A549 (cell line): ENCODE measurements at regions not wholly inside any gene's neighbourhood (a gene's known extent, or its start where the extent isn't known, plus 50 kb on each side); places are given as distances from the start of the nearest gene placed in this dataset.

Source experiments
- ATAC-seq, 2 experiments: fragments of 200-7000 bp in 1 of 2; fragments of >200 bp in 1 of 2; cut with Nextera tagmentation in 1 of 2; cut with Tn5 transposase in 1 of 2; 3 replicates each; pipeline versions ENCODE4 v1.8.0 to v1.9.1; 2018 to 2020; ENCODE audit warnings: mild to moderate bottlenecking in 1 of 2, moderate library complexity in 1 of 2
- CTCF ChIA-PET: fragments of 300-600 bp; sonication (Branson Sonifier 250); formaldehyde crosslinking; extraction: SDS; loops from one replicate; lab custom pipeline; 2021; ENCODE audit warnings: antibody characterized with exemption, inconsistent platforms; lab: Yijun Ruan, JAX
- POLR2A ChIA-PET: fragments of 350-600 bp; formaldehyde crosslinking; extraction: SDS; loops from one replicate; lab custom pipeline; 2021; ENCODE audit warnings: antibody characterized with exemption, inconsistent platforms; lab: Yijun Ruan, JAX
- DNase-seq, 2 experiments: peaks; one replicate each; pipeline versions ENCODE4 v3.0.0 to v3.0.0-alpha.2; 2011 to 2016; ENCODE audit warnings: low read depth in 1 of 2, low spot score in 1 of 2
- FAIRE-seq: peaks from 2 replicates; lab custom pipeline; 2011; peaks lifted over from hg19 to GRCh38; lab: Jason Lieb, UNC
- H3K27ac ChIP-seq, 2 experiments: fragments of >200 bp; sonication (Bioruptor Twin); formaldehyde crosslinking; 3 replicates each; pipeline ENCODE4 v1.5.1; 2016 to 2017
- H3K4me1 ChIP-seq: fragments of >200 bp; sonication (Bioruptor Twin); formaldehyde crosslinking; 3 replicates; pipeline ENCODE4 v1.6.1; 2016
- H3K4me2 ChIP-seq: fragments of >200 bp; sonication (Bioruptor Twin); formaldehyde crosslinking; 3 replicates; pipeline ENCODE4 v1.6.1; 2016
- H3K4me3 ChIP-seq: fragments of >200 bp; sonication (Bioruptor Twin); formaldehyde crosslinking; 3 replicates; pipeline ENCODE4 v1.5.1; 2016
- H3K9me3 ChIP-seq: fragments of >200 bp; sonication (Bioruptor Twin); formaldehyde crosslinking; 3 replicates; pipeline ENCODE4 v1.6.1; 2016
- CBX8 ChIP-seq: fragments of 200-600 bp; sonication (generic); IDR thresholded peaks from 2 replicates; pipeline ENCODE4 v1.6.1; 2016
- CHD2 ChIP-seq: fragments of 150-350 bp; IDR thresholded peaks from 2 replicates; pipeline ENCODE4 v1.6.1; 2014; ENCODE audit warnings: low read length; ENCODE audit not compliant: partially characterized antibody
- CHD4 ChIP-seq: fragments of 200-600 bp; sonication (generic); IDR thresholded peaks from 2 replicates; pipeline ENCODE4 v1.6.1; 2016; ENCODE audit warnings: antibody characterized with exemption, mild to moderate bottlenecking, borderline replicate concordance
- EP300 ChIP-seq, 2 experiments: fragments of >200 bp; sonication (Bioruptor Twin); formaldehyde crosslinking; IDR thresholded peaks; 2 replicates in 1 of 2; 3 replicates in 1 of 2; pipeline ENCODE4 v1.6.1; 2016 to 2017
- ESRRA ChIP-seq: fragments of 150-350 bp; IDR thresholded peaks from 2 replicates; pipeline ENCODE4 v1.6.1; 2014; ENCODE audit warnings: mild to moderate bottlenecking, low read length, borderline replicate concordance
- FOSL2 ChIP-seq, 2 experiments: fragments of 450-650 bp in 1 of 2; fragments of >200 bp in 1 of 2; sonication (Bioruptor Twin) in 1 of 2; formaldehyde crosslinking; IDR thresholded peaks; 2 replicates each; pipeline versions ENCODE4 v1.5.0 to v1.6.1; 2016 to 2020; ENCODE audit warnings: mild to moderate bottlenecking in 1 of 2, moderate library complexity in 1 of 2
- FOXS1 ChIP-seq: fragments of 250-450 bp; sonication (Bioruptor Pico); IDR thresholded peaks from 2 replicates; pipeline ENCODE4 v1.5.0; 2020; ENCODE audit warnings: mild to moderate bottlenecking, moderate library complexity
- HDAC2 ChIP-seq: fragments of 200-600 bp; sonication (generic); IDR thresholded peaks from 2 replicates; pipeline ENCODE4 v1.6.1; 2016
- HES2 ChIP-seq: fragments of >200 bp; sonication (Bioruptor Twin); formaldehyde crosslinking; IDR thresholded peaks from 2 replicates; pipeline ENCODE4 v1.6.1; 2016
- HMGXB4 ChIP-seq: fragments of 250-450 bp; sonication (Bioruptor Pico); IDR thresholded peaks from 2 replicates; pipeline ENCODE4 v1.5.0; 2021; ENCODE audit warnings: mild to moderate bottlenecking, moderate library complexity, borderline replicate concordance
- HOXA7 ChIP-seq: fragments of 250-450 bp; sonication (Bioruptor Pico); IDR thresholded peaks from 2 replicates; pipeline ENCODE4 v1.5.0; 2020; ENCODE audit warnings: mild to moderate bottlenecking, moderate library complexity
- JUNB ChIP-seq: fragments of >200 bp; sonication (Bioruptor Twin); formaldehyde crosslinking; IDR thresholded peaks from 2 replicates; pipeline ENCODE4 v1.6.1; 2016
- KDM5A ChIP-seq: fragments of 200-600 bp; sonication (generic); IDR thresholded peaks from 2 replicates; pipeline ENCODE4 v1.6.1; 2016; ENCODE audit warnings: antibody characterized with exemption, mild to moderate bottlenecking
- NR3C1 ChIP-seq: fragments of >200 bp; sonication (Bioruptor Twin); formaldehyde crosslinking; IDR thresholded peaks from 3 replicates; pipeline ENCODE4 v1.6.1; 2017
- PHF8 ChIP-seq: fragments of 200-600 bp; sonication (generic); IDR thresholded peaks from 2 replicates; pipeline ENCODE4 v1.6.1; 2016; ENCODE audit warnings: low read depth, mild to moderate bottlenecking, antibody characterized with exemption, moderate library complexity, borderline replicate concordance
- RAD21 ChIP-seq, 2 experiments: fragments of >200 bp in 1 of 2; sonication (Bioruptor Twin) in 1 of 2; formaldehyde crosslinking in 1 of 2; IDR thresholded peaks in 1 of 2; conservative IDR thresholded peaks in 1 of 2; 2 replicates in 1 of 2; 3 replicates in 1 of 2; pipeline ENCODE4 v1.6.1; 2012 to 2018; ENCODE audit warnings: inconsistent platforms in 1 of 2
- RCOR1 ChIP-seq: fragments of 150-350 bp; IDR thresholded peaks from 2 replicates; pipeline ENCODE4 v1.6.1; 2014; ENCODE audit warnings: antibody characterized with exemption, low read length, low read depth
- RFX5 ChIP-seq: fragments of 450-650 bp; IDR thresholded peaks from 2 replicates; pipeline ENCODE4 v1.7.1; 2014; ENCODE audit warnings: antibody characterized with exemption, mild to moderate bottlenecking, moderate library complexity
- SMC3 ChIP-seq: fragments of >200 bp; sonication (Bioruptor Twin); formaldehyde crosslinking; IDR thresholded peaks from 3 replicates; pipeline ENCODE4 v1.6.1; 2018; ENCODE audit warnings: inconsistent platforms
- TFCP2L1 ChIP-seq: fragments of 250-450 bp; sonication (Bioruptor Pico); IDR thresholded peaks from 2 replicates; pipeline ENCODE4 v1.5.0; 2021; ENCODE audit warnings: mild to moderate bottlenecking
- ZC3H11A ChIP-seq: fragments of 450-650 bp; IDR thresholded peaks from 2 replicates; pipeline ENCODE4 v1.6.1; 2014; ENCODE audit warnings: antibody characterized with exemption, mild to moderate bottlenecking
- WGBS: methylation state at CpG from one replicate; pipeline ENCODE4 v1.1.6; 2017; ENCODE audit errors: missing lambda C conversion rate; 5-methylcytosine and 5-hydroxymethylcytosine counted together
- TF ChIP-seq, protein P1 (sequence below): IDR thresholded peaks from 2 replicates; pipeline ENCODE4 v1.6.1; 2012
- TF ChIP-seq, protein P2 (sequence below): IDR thresholded peaks from 2 replicates; pipeline ENCODE4 v1.6.1; 2012
- TF ChIP-seq, protein P3 (sequence below): fragments of 200-600 bp; sonication (generic); IDR thresholded peaks from 2 replicates; pipeline ENCODE4 v1.6.1; 2016; ENCODE audit warnings: antibody characterized with exemption, mild to moderate bottlenecking, moderate library complexity

GRCh38 chr15:63440756-63441155 lies 59.1 kb upstream of the CA12 start:
- TF ChIP-seq KDM5A (no peak), FOSL2 (IDR thresholded peaks at IDR 0.05) (no peak), FOSL2 (CRISPR knock-in tag; IDR thresholded peaks at IDR 0.05) (no peak), JUNB (no peak), PHF8 (no peak), NR3C1 (no peak), RFX5 (no peak), TFCP2L1 (no peak), HES2 (no peak), HOXA7 (no peak), RAD21 (conservative IDR thresholded peaks at IDR 0.05 in 1 of 2, IDR thresholded peaks at IDR 0.05 in 1 of 2) (no peak), CBX8 (no peak), ZC3H11A (no peak), HDAC2 (no peak), SMC3 (no peak), HMGXB4 (no peak), ESRRA (no peak), FOXS1 (CRISPR knock-in tag) (no peak), CHD2 (no peak)
- TF ChIP-seq, protein P1, sequence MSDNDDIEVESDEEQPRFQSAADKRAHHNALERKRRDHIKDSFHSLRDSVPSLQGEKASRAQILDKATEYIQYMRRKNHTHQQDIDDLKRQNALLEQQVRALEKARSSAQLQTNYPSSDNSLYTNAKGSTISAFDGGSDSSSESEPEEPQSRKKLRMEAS, result no peak
- TF ChIP-seq, protein P2, sequence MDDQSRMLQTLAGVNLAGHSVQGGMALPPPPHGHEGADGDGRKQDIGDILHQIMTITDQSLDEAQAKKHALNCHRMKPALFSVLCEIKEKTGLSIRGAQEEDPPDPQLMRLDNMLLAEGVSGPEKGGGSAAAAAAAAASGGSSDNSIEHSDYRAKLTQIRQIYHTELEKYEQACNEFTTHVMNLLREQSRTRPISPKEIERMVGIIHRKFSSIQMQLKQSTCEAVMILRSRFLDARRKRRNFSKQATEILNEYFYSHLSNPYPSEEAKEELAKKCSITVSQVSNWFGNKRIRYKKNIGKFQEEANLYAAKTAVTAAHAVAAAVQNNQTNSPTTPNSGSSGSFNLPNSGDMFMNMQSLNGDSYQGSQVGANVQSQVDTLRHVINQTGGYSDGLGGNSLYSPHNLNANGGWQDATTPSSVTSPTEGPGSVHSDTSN, result no peak
- H3K4me1 ChIP-seq, result peaks cover 12% of the 10 kb centered on the region
- H3K4me2 ChIP-seq, result no peak overlapping the region
- 61% methylated on average over 6 of the region's 6 CpGs for WGBS
- ATAC-seq, result no peak
- DNase-seq, result no peak
- CTCF ChIA-PET, result interaction anchor here (2.0 to 8.8 kb wide), 2 partner anchors 25 to 46 kb away, joined by 5 to 44 read pairs; no protein-coding TSS in a partner anchor
- H3K27ac ChIP-seq, result no peak overlapping the region
- H3K9me3 ChIP-seq, result no peaks in the 10 kb centered on the region
- H3K4me3 ChIP-seq, result no peak overlapping the region
- FAIRE-seq, result no peak
- POLR2A ChIA-PET, result no interaction called here

DNA sequence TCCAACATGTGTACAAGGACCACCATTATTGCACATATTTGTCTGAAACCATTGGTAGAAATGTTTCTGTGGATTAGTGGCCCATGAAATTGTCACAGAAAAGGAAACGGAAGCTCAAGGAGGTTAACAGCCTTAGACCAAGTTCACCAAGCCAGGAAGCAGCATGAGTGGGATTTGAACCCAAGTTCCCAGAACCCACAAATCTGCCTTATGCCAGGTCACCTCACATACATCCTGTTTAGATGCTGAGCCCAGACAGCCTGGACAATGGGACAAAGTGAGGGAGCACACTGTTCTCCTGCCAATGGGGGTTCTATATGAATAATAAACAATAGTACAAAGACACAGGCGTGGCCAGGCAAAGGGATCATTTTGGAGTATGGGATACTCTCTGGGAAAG lies 59.6 kb upstream of the CA12 start:
- ChIA-PET CTCF (interaction anchor here (0.9 to 8.8 kb wide), 8 partner anchors 10 to 626 kb away, joined by 3 to 44 read pairs (median 4); partner anchors contain the start of gene USP3), POLR2A (interaction anchor here (0.5 kb wide), 1 partner anchor 24 kb away, joined by 3 read pairs; no protein-coding TSS in a partner anchor)
- TF ChIP-seq EP300 (IDR thresholded peaks at IDR 0.05), result no peak
- no peak for TF ChIP-seq TFCP2L1
- TF ChIP-seq, protein P3, sequence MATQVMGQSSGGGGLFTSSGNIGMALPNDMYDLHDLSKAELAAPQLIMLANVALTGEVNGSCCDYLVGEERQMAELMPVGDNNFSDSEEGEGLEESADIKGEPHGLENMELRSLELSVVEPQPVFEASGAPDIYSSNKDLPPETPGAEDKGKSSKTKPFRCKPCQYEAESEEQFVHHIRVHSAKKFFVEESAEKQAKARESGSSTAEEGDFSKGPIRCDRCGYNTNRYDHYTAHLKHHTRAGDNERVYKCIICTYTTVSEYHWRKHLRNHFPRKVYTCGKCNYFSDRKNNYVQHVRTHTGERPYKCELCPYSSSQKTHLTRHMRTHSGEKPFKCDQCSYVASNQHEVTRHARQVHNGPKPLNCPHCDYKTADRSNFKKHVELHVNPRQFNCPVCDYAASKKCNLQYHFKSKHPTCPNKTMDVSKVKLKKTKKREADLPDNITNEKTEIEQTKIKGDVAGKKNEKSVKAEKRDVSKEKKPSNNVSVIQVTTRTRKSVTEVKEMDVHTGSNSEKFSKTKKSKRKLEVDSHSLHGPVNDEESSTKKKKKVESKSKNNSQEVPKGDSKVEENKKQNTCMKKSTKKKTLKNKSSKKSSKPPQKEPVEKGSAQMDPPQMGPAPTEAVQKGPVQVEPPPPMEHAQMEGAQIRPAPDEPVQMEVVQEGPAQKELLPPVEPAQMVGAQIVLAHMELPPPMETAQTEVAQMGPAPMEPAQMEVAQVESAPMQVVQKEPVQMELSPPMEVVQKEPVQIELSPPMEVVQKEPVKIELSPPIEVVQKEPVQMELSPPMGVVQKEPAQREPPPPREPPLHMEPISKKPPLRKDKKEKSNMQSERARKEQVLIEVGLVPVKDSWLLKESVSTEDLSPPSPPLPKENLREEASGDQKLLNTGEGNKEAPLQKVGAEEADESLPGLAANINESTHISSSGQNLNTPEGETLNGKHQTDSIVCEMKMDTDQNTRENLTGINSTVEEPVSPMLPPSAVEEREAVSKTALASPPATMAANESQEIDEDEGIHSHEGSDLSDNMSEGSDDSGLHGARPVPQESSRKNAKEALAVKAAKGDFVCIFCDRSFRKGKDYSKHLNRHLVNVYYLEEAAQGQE, result no peak
- no peak for TF ChIP-seq FOSL2 (IDR thresholded peaks at IDR 0.05)
- TF ChIP-seq FOSL2 (CRISPR knock-in tag; IDR thresholded peaks at IDR 0.05), result no peak
- TF ChIP-seq RCOR1, result no peak
- TF ChIP-seq CHD4, result no peak
- Histone ChIP-seq H3K4me3 (no peak overlapping the region), H3K27ac (no peak overlapping the region), H3K4me2 (no peak overlapping the region), H3K9me3 (no peaks in the 10 kb centered on the region), H3K4me1 (peaks cover 12% of the 10 kb centered on the region)
- WGBS, result 84% methylated on average over 2 of the region's 2 CpGs
- ATAC-seq (no peak), DNase-seq (no peak), FAIRE-seq (no peak)
